HG02870 (cell line): ENCODE measurements at regions not wholly inside any gene's neighbourhood (a gene's known extent, or its start where the extent isn't known, plus 50 kb on each side); places are given as distances from the start of the nearest gene placed in this dataset.
A peak's percentile ranks its signal among the peaks of the same experiment; 100 is the strongest.

Source experiments
- ATAC-seq: cut with Tn5 transposase; IDR thresholded peaks from one replicate; pipeline ENCODE4 v1.9.1; 2021; ENCODE audit warnings: mild to moderate bottlenecking, moderate library complexity; ENCODE audit not compliant: unreplicated experiment

- no peak for ATAC-seq
Observed at GRCh38 chr9:119559056-119559455, 189.8 kb upstream of the BRINP1 start.

- ATAC-seq = peak; percentile 98
Observed at GRCh38 chr9:119556129-119556875, 187.1 kb upstream of the BRINP1 start.

GRCh38 chr9:119544492-119544891 is 175.3 kb upstream of the BRINP1 start:
- ATAC-seq = no peak

GRCh38 chr9:119537138-119537537 is 167.9 kb upstream of the BRINP1 start:
- no peak for ATAC-seq

- no peak for ATAC-seq
Observed at GRCh38 chr9:119533504-119533903, 164.3 kb upstream of the BRINP1 start.

- ATAC-seq = no peak
Observed at GRCh38 chr9:119526698-119527097, 157.5 kb upstream of the BRINP1 start.

GRCh38 chr9:119523508-119523907 is 154.3 kb upstream of the BRINP1 start:
- no peak for ATAC-seq

GRCh38 chr9:119522381-119522780 is 153.1 kb upstream of the BRINP1 start:
- ATAC-seq = no peak

- no peak for ATAC-seq
Observed at GRCh38 chr9:119509291-119509905, 140.2 kb upstream of the BRINP1 start.

- no peak for ATAC-seq
Observed at GRCh38 chr9:119501374-119501773, 132.1 kb upstream of the BRINP1 start.

GRCh38 chr9:119500072-119500771 is 131.0 kb upstream of the BRINP1 start:
- ATAC-seq = no peak

- ATAC-seq = no peak
Observed at GRCh38 chr9:119487118-119487827, 118.0 kb upstream of the BRINP1 start.

GRCh38 chr9:119483153-119483552 is 113.9 kb upstream of the BRINP1 start:
- no peak for ATAC-seq

GRCh38 chr9:119477197-119477596 is 108.0 kb upstream of the BRINP1 start:
- no peak for ATAC-seq

- ATAC-seq = no peak
Observed at GRCh38 chr9:119458068-119458467, 88.8 kb upstream of the BRINP1 start.

- ATAC-seq = no peak
Observed at GRCh38 chr9:119453980-119454379, 84.7 kb upstream of the BRINP1 start.

- ATAC-seq = no peak
Observed at GRCh38 chr9:119453490-119453911, 84.3 kb upstream of the BRINP1 start.

GRCh38 chr9:119451426-119451825 is 82.2 kb upstream of the BRINP1 start:
- no peak for ATAC-seq

- no peak for ATAC-seq
Observed at GRCh38 chr9:119443179-119443578, 73.9 kb upstream of the BRINP1 start.

GRCh38 chr9:119441832-119442231 is 72.6 kb upstream of the BRINP1 start:
- no peak for ATAC-seq

GRCh38 chr9:119441338-119441737 is 72.1 kb upstream of the BRINP1 start:
- no peak for ATAC-seq
